Adipocyte (in vitro differentiated cells): ENCODE measurements at regions not wholly inside any gene's neighbourhood (a gene's known extent, or its start where the extent isn't known, plus 50 kb on each side); places are given as distances from the start of the nearest gene placed in this dataset.

Experiments
- DNase-seq: peaks from one replicate; pipeline ENCODE4 v3.0.0-alpha.2; 2015; ENCODE audit warnings: low read depth
- H3K27me3 ChIP-seq: replicated peaks from 2 replicates; pipeline ENCODE4 v1.7.0; 2013; ENCODE audit warnings: mild to moderate bottlenecking, low read length, moderate library complexity; ENCODE audit not compliant: control insufficient read depth, insufficient read depth
- H3K36me3 ChIP-seq: 2 replicates; pipeline ENCODE4 v1.7.0; 2013; ENCODE audit warnings: low read length, mild to moderate bottlenecking, moderate library complexity; ENCODE audit not compliant: control insufficient read depth, insufficient read depth, severe bottlenecking
- H3K4me1 ChIP-seq: 2 replicates; pipeline ENCODE4 v1.7.0; 2013; ENCODE audit warnings: mild to moderate bottlenecking, low read length, moderate library complexity; ENCODE audit not compliant: control insufficient read depth, insufficient read depth
- H3K4me3 ChIP-seq: 2 replicates; pipeline ENCODE4 v1.7.0; 2013; ENCODE audit warnings: mild to moderate bottlenecking, low read length, moderate library complexity
- H3K9ac ChIP-seq: 2 replicates; pipeline ENCODE4 v1.7.0; 2013; ENCODE audit warnings: mild to moderate bottlenecking, low read length, moderate library complexity
- H3K9me3 ChIP-seq: 2 replicates; pipeline ENCODE4 v1.7.0; 2013; ENCODE audit warnings: mild to moderate bottlenecking, low read length, moderate library complexity; ENCODE audit not compliant: control insufficient read depth

GRCh38 chr5:158166424-158166823 lies 307.5 kb upstream of the CLINT1 start:
- Histone ChIP-seq H3K9ac (no peak overlapping the region), H3K4me1 (peaks cover 18% of the 10 kb centered on the region), H3K27me3 (no peaks in the 10 kb centered on the region), H3K4me3 (no peak overlapping the region), H3K9me3 (no peaks in the 10 kb centered on the region), H3K36me3 (no peaks in the 10 kb centered on the region)
- no peak for DNase-seq

- DNase-seq = peak; percentile 10
- H3K9me3 ChIP-seq = no peaks in the 10 kb centered on the region
Observed at GRCh38 chr5:158165647-158166046, 306.7 kb upstream of the CLINT1 start.

GRCh38 chr5:158164296-158165047 lies 305.5 kb upstream of the CLINT1 start:
- H3K4me1 ChIP-seq = peaks cover 10% of the 10 kb centered on the region
- no peaks in the 10 kb centered on the region for H3K36me3 ChIP-seq

More at GRCh38 chr5:158165647-158166046, 306.7 kb upstream of the CLINT1 start:
- H3K27me3 ChIP-seq = no peaks in the 10 kb centered on the region
- H3K36me3 ChIP-seq = no peaks in the 10 kb centered on the region
- no peak overlapping the region for H3K4me3 ChIP-seq
- peaks cover 11% of the 10 kb centered on the region for H3K4me1 ChIP-seq
- no peak overlapping the region for H3K9ac ChIP-seq

DNA sequence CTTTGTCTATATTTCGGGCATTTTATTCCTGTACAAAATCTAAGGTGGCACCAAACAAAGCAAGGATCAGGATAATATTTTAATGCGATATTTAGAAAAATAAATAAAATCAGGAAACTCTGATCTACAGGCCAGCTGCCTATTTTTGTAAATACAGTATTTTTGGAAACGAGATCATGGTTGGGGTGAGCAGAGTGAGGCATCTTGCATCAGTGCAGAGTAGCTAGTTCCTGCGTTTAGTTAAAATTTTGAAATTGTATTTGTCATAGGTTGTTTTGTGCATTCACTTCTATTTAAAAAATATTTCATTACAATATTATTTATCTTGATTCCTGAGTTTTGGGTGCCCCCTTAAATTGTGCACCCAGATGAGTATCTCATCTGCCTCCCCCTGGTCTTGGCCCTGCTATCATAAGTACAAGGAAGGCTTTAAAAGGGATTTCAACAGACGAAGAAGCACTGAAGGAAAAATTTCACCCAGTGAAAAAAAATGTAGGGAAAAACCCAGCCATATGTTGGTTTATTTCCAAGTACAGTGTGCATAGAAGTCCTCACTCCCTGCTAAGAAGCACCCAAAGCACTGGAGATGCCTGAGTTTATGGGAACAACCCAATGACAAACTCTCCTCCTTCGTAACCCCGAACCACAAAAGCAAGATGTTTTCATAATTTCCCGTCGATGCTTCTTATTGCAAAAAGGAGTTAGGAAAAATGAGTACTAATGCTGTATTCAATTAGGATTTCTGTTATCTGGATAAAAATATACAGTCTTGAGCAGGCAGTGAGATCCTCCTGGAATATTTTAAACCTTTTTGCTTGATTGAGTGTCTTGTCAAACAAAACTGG lies 304.7 kb upstream of the CLINT1 start:
- Histone ChIP-seq H3K9ac (no peak overlapping the region), H3K4me1 (peaks cover 10% of the 10 kb centered on the region), H3K9me3 (no peaks in the 10 kb centered on the region), H3K36me3 (no peaks in the 10 kb centered on the region), H3K4me3 (no peak overlapping the region), H3K27me3 (no peaks in the 10 kb centered on the region)
- DNase-seq = no peak

More at GRCh38 chr5:158164296-158165047, 305.5 kb upstream of the CLINT1 start:
- Histone ChIP-seq H3K4me3 (no peak overlapping the region), H3K9me3 (no peaks in the 10 kb centered on the region), H3K9ac (no peak overlapping the region), H3K27me3 (no peaks in the 10 kb centered on the region)
- no peak for DNase-seq

- peaks cover 10% of the 10 kb centered on the region for H3K4me1 ChIP-seq
- H3K27me3 ChIP-seq = no peaks in the 10 kb centered on the region
- H3K36me3 ChIP-seq = no peaks in the 10 kb centered on the region
- no peak overlapping the region for H3K9ac ChIP-seq
- DNase-seq = no peak
- H3K9me3 ChIP-seq = no peaks in the 10 kb centered on the region
- H3K4me3 ChIP-seq = no peak overlapping the region
Observed at GRCh38 chr5:158162479-158163034, 303.6 kb upstream of the CLINT1 start.

DNA sequence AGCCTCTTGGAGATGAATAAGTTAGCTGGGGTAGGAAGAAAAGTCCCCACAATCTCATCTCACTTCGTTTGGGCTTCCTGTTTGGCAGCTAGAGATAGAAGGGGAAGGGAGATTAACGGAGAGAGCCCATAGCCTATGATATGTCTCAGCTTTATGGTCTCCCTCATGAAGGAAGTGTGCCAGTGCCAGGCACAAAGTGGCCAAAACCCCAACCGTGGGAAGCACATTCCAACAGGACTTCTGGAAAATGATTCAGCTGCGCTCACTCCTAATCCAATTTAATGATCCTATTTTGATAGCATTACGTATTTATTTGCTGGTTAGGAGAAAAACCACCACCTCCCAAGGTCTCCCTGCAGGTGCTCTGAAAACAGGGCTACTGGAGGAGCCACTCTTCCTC lies 303.1 kb upstream of the CLINT1 start:
- no peak for DNase-seq
- no peaks in the 10 kb centered on the region for H3K9me3 ChIP-seq

DNA sequence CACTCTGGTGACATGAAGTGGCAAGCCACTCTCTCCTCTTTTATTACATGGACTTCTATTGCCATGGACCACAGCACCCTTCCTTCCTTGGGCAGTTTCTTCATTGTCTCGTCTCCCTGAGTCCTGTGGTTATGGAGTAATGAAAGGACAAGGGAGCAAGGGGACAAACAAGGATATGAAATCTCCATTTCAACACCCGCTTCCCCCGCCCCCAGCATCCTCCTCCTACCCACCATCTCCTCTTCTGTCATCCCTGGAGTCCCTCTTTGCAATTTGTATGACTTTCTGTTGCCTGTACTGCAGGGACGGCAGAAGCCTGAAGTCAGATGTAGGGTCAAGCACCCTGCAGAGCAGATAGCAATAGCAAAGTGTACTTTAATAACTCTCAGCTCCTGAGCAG lies 300.7 kb upstream of the CLINT1 start:
- DNase-seq = no peak
- Histone ChIP-seq H3K27me3 (no peaks in the 10 kb centered on the region), H3K4me1 (peaks cover 31% of the 10 kb centered on the region), H3K36me3 (no peaks in the 10 kb centered on the region), H3K4me3 (no peak overlapping the region), H3K9ac (no peak overlapping the region), H3K9me3 (no peaks in the 10 kb centered on the region)

More for the DNA sequence above, 303.1 kb upstream of the CLINT1 start:
- Histone ChIP-seq H3K9ac (no peak overlapping the region), H3K27me3 (no peaks in the 10 kb centered on the region), H3K4me3 (no peak overlapping the region), H3K4me1 (peaks cover 10% of the 10 kb centered on the region), H3K36me3 (no peaks in the 10 kb centered on the region)

GRCh38 chr5:158155811-158156505 lies 297.0 kb upstream of the CLINT1 start:
- DNase-seq = no peak
- Histone ChIP-seq H3K4me3 (peak overlapping the region; percentile 25), H3K4me1 (peaks cover 33% of the 10 kb centered on the region), H3K36me3 (no peaks in the 10 kb centered on the region), H3K9me3 (no peaks in the 10 kb centered on the region), H3K27me3 (no peaks in the 10 kb centered on the region), H3K9ac (no peak overlapping the region)

GRCh38 chr5:158155067-158155466 lies 296.1 kb upstream of the CLINT1 start:
- Histone ChIP-seq H3K36me3 (no peaks in the 10 kb centered on the region), H3K27me3 (no peaks in the 10 kb centered on the region), H3K4me1 (peaks cover 33% of the 10 kb centered on the region), H3K4me3 (peak overlapping the region; percentile 25), H3K9ac (peak overlapping the region; percentile 38), H3K9me3 (no peaks in the 10 kb centered on the region)
- DNase-seq = peak; percentile 20

- H3K27me3 ChIP-seq = no peaks in the 10 kb centered on the region
- H3K4me3 ChIP-seq = peak overlapping the region; percentile 25
- no peaks in the 10 kb centered on the region for H3K9me3 ChIP-seq
- peaks cover 33% of the 10 kb centered on the region for H3K4me1 ChIP-seq
- H3K9ac ChIP-seq = peak overlapping the region; percentile 38
- peak; percentile 64 for DNase-seq
- H3K36me3 ChIP-seq = no peaks in the 10 kb centered on the region
Observed at GRCh38 chr5:158154226-158155005, 295.5 kb upstream of the CLINT1 start.
